ENCODE measurements at regions not wholly inside any gene's neighbourhood (a gene's known extent, or its start where the extent isn't known, plus 50 kb on each side); places are given as distances from the start of the nearest gene placed in this dataset.
"Not testable (repeated sequence)": the region's sequence is repeated elsewhere in the genome, so short reads cannot be mapped to it uniquely, and the experiment has no call there.

DNA sequence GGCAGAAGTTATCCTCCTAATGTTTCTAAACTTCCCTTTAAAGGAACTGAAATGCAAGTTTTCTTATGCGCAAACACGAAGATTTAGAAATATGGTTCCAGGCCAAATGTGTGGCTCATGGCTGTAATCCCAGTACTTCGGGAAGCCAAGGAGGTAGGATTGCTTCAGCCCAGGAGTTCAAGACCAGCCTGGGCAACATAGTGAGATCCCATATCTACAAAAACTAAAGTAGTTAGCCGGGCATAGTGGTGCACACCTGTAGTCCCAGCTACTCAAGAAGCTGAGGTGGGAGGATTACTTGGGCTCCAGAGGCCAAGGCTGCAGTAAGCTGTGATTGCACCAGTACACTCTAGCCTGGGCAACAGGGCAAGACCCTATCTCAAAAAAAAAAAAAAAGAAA is 95.8 kb upstream of the SCAF8 start:
- no peak for DNase-seq

DNA sequence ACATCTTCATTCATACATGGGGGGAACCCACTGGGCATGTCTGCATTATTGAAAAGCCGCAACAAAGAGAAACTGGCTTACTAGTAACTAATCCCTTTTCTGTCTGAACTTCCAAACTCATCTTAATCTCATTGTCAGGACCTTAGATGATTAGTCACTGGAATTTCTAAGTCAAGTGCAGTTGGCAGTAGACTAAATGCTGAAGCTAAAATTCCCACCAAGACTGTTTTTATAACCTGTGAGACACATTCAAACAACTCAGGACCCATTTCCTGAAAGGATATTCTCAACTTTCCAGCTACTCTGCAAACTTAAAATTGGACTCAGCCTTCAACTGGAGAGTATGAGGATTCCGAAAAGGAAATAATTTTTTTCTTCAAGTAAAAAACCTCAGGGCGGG is 94.8 kb upstream of the SCAF8 start:
- no peak for DNase-seq

GRCh38 chr6:154639196-154639595 is 94.0 kb upstream of the SCAF8 start:
- DNase-seq, result not testable (repeated sequence)

GRCh38 chr6:154648188-154648887 is 84.9 kb upstream of the SCAF8 start:
- DNase-seq, result no peak

GRCh38 chr6:154648888-154649205 is 84.4 kb upstream of the SCAF8 start:
- no peak for DNase-seq

GRCh38 chr6:154649721-154650120 is 83.5 kb upstream of the SCAF8 start:
- no peak for DNase-seq

- DNase-seq, result no peak
These were observed 82.9 kb upstream of the SCAF8 start for GRCh38 chr6:154650351-154650750.

DNA sequence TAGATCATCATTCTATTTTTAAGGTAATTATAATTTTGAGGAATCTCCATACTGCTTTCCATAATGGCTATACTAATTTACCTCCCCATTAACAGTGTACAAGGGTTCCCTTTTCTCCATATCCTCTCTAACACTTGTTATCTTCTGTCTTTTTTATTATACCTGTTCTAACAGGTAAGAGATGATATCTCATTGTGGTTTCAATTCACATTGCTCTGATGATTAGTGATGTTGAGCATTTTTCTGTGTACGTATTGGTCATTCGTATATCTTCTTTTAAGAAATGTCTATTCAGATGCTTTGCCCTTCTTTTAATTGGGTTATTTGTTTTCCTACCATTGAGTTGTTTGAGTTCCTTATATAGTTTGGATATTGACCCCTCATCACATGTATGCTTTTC is 81.6 kb upstream of the SCAF8 start:
- DNase-seq, result no peak

DNA sequence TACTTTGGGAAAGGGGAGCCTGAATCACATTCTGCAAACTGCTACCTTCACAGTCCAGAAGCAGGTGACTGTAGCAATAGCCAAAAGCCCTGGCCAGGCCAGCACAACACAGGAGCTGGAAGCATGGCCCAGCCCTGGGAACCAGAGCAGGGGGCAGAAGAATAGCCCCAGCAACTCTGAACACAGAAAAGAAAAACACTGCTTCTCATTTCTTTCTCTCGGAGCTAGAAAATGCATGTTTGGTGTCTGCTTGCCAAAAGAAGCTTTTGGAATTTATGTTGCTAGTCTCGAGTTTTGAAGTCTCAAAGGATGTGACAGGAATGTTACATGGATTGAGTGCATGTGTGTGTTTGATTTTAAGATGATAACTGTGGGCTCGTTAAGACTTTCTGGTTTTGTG is 79.8 kb upstream of the SCAF8 start:
- DNase-seq, result no peak

DNA sequence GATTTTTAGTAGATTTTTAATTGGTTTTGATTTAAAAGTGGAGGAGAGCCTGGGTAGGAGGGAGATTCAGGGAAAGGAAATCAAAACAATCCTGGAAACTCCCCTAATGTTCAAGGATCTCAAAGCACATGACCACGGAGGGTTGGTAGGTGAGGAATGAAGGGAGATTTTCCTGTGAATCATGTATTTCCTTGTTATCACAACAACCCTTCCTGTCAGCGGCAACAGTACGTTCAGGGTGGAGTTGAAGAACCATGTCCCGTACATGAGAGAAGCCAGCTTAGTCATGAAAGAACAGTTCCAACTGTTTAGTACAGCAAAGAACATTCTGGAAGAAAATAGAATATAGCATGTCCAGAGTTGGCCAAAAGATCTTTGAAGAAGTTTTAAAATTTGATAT is 79.4 kb upstream of the SCAF8 start:
- no peak for DNase-seq

DNA sequence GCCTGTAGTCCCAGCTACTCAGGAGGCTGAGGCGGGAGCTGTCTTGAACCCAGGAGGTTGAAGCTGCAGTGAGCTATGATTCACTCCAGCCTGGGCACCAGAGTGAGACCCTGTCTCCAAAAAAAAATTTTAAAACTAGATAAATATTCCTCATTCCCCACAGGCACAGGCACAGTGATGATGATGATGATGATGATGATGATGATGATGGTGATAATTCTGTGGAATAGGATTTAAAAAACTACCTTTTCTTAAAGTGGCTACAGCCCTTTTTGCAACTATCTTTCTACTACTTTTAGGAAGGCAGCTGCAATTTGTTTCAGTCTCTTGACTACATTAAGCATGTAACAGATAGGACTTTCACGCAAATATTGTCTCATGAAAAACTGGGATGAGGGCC is 76.6 kb upstream of the SCAF8 start:
- no peak for DNase-seq

GRCh38 chr6:154661768-154662167 is 71.4 kb upstream of the SCAF8 start:
- DNase-seq, result no peak

DNA sequence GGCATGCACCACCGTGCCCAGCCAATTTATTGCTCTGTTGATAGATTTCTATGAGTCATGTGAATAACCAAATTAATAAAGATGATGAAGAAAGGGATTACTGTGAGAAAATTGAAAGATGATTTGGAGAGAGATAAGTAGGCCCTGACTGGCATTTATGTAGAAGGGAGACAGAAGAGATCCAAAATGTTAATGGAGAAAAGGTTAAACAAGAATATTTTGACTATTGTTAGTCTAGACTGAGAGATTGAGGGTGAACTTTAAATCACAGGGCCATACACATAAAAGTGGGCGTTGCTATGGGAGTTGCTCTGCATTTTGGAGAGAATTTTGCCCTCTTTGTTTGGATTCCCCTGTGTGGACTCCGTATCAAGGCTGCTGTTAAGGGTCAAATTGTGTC is 68.9 kb upstream of the SCAF8 start:
- DNase-seq, result no peak

DNA sequence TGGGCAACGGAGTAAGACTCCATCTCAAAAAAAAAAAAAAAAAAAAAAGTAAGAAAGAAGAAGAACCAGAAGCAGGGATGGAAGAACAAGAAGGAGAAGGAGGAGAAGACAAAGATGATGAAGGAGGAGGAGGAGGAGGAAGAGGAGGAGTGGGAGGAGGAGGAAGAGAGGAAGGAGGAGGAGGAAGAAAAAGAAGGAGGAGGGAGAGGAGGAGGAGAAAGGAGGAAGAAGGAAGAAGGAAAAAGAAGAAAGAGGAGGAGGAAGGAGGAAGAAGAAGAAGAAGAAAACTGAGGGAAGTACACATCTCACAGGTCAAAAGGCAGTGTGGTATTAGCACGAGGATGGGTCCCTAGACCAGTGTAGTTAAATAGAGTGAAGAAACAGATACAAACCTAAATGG is 65.1 kb upstream of the SCAF8 start:
- no peak for DNase-seq

DNA sequence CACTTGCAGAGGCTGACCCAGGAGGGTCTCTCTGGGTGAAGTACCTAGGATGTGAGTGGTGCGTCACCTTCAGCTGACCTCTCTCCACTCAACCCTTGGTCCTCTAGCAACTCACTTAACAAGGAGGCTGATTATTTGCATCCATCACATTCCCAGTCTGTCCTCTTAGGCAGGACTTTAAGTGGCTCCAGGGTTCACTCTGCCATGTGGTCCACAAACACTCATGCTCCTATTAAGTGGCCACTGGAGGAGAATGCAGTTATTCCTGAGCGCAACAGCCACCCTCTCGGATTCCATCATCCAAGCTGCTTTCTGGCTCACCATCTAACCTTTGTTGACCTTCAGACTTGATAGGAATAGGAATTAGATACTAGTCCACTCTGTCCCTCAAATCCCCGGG is 61.1 kb upstream of the SCAF8 start:
- DNase-seq, result no peak

- DNase-seq, result no peak
These were observed 59.3 kb upstream of the SCAF8 start for GRCh38 chr6:154673919-154674318.

DNA sequence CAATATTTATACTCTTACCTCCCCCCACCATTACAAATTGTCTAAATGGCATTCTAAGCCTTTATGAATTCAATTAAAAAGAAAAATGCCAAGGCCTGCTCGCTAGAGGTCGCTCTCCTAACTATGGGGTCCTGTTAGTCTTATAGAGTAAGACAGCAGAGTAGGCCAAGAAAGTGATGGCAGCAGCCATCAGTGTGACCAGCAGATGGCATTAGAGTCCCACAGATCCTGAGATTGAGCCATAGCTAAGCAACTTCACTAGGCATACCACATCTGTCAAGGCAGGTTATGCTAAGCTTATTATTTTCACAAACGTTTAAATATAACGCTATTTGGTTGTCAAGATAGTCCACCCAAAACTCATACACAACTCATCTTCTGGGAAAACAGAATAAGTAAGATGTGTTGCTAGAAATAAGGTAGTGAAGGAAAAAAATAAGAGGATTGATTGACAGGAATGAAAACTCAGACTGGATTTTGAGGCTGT is 57.6 kb upstream of the SCAF8 start:
- DNase-seq, result peak; percentile 76 to 86

- no peak for DNase-seq
These were observed 50.5 kb upstream of the SCAF8 start for GRCh38 chr6:154682633-154683125.
